Liver (tissue), 7 donors: ENCODE measurements at regions not wholly inside any gene's neighbourhood (a gene's known extent, or its start where the extent isn't known, plus 50 kb on each side); places are given as distances from the start of the nearest gene placed in this dataset.

Source experiments
- DNase-seq: peaks from one replicate; pipeline ENCODE4 v3.0.0-alpha.2; 2017; ENCODE audit warnings: low spot score
- H3K27ac ChIP-seq, 2 donors: one replicate each; pipeline ENCODE4 v1.7.0; 2013; ENCODE audit warnings: inconsistent platforms in 2 of 2, low read length in 2 of 2, control low read depth in 1 of 2, low read depth in 1 of 2, mild to moderate bottlenecking in 1 of 2
- H3K27me3 ChIP-seq, 4 donors: one replicate each; pipeline versions ENCODE4 v1.6.1 to v1.7.0; 2013; ENCODE audit warnings: low read length in 3 of 4, inconsistent platforms in 1 of 4, mild to moderate bottlenecking in 1 of 4, moderate library complexity in 1 of 4; ENCODE audit not compliant: control insufficient read depth in 4 of 4, insufficient read depth in 4 of 4
- H3K36me3 ChIP-seq, 4 donors: one replicate each; pipeline versions ENCODE4 v1.6.1 to v1.7.0; 2013; ENCODE audit warnings: low read length in 3 of 4, mild to moderate bottlenecking in 3 of 4, low read depth in 1 of 4, moderate library complexity in 1 of 4; ENCODE audit not compliant: control insufficient read depth in 4 of 4, insufficient read depth in 3 of 4
- H3K4me1 ChIP-seq, 4 donors: one replicate each; pipeline versions ENCODE4 v1.6.1 to v1.7.0; 2013; ENCODE audit warnings: low read length in 3 of 4, mild to moderate bottlenecking in 3 of 4, moderate library complexity in 1 of 4; ENCODE audit not compliant: control insufficient read depth in 4 of 4, insufficient read depth in 4 of 4
- H3K4me3 ChIP-seq, 3 donors: one replicate each; pipeline versions ENCODE4 v1.6.1 to v1.7.0; 2013; ENCODE audit warnings: low read length in 3 of 3, control low read depth in 1 of 3, low read depth in 1 of 3, mild to moderate bottlenecking in 1 of 3
- H3K9ac ChIP-seq, 2 donors: one replicate each; pipeline ENCODE4 v1.7.0; 2013; ENCODE audit warnings: low read length in 2 of 2, mild to moderate bottlenecking in 2 of 2, moderate library complexity in 2 of 2, control low read depth in 1 of 2, low read depth in 1 of 2
- H3K9me3 ChIP-seq, 4 donors: one replicate each; pipeline versions ENCODE4 v1.6.1 to v1.7.0; 2013; ENCODE audit warnings: low read length in 3 of 4; ENCODE audit not compliant: control insufficient read depth in 4 of 4
- EGR1 ChIP-seq, 2 donors: IDR thresholded peaks; 2 replicates each; pipeline ENCODE4 v1.6.1; 2016 to 2018; ENCODE audit warnings: antibody characterized with exemption in 2 of 2, low read depth in 2 of 2
- FOXA1 ChIP-seq: IDR thresholded peaks from 2 replicates; pipeline ENCODE4 v1.6.1; 2016; ENCODE audit warnings: antibody characterized with exemption
- FOXA2 ChIP-seq: IDR thresholded peaks from 2 replicates; pipeline ENCODE4 v1.6.1; 2016; ENCODE audit warnings: antibody characterized with exemption
- HNF4A ChIP-seq, 2 donors: conservative IDR thresholded peaks; 2 replicates each; pipeline ENCODE4 v1.6.1; 2016; ENCODE audit warnings: antibody characterized with exemption in 2 of 2, mild to moderate bottlenecking in 2 of 2
- JUND ChIP-seq, 2 donors: IDR thresholded peaks; 2 replicates each; pipeline ENCODE4 v1.6.1; 2016; ENCODE audit warnings: antibody characterized with exemption in 2 of 2
- NR2F2 ChIP-seq: IDR thresholded peaks from 2 replicates; pipeline ENCODE4 v1.6.1; 2016; ENCODE audit warnings: antibody characterized with exemption
- RXRA ChIP-seq, 2 donors: IDR thresholded peaks; 2 replicates each; pipeline ENCODE4 v1.6.1; 2017 to 2018; ENCODE audit warnings: antibody characterized with exemption in 2 of 2, mild to moderate bottlenecking in 1 of 2
- SP1 ChIP-seq: IDR thresholded peaks from 2 replicates; pipeline ENCODE4 v1.6.1; 2018; ENCODE audit warnings: antibody characterized with exemption, mild to moderate bottlenecking
- TAF1 ChIP-seq: conservative IDR thresholded peaks from 2 replicates; pipeline ENCODE4 v1.6.1; 2016; ENCODE audit warnings: antibody characterized with exemption, mild to moderate bottlenecking
- YY1 ChIP-seq: IDR thresholded peaks from 2 replicates; pipeline ENCODE4 v1.6.1; 2016; ENCODE audit warnings: antibody characterized with exemption, mild to moderate bottlenecking
- ZBTB33 ChIP-seq: IDR thresholded peaks from 2 replicates; pipeline ENCODE4 v1.6.1; 2016; ENCODE audit warnings: antibody characterized with exemption
- WGBS: extraction: QIAGEN DNeasy Blood & Tissue Kit; methylation state at CpG from one replicate; pipeline ENCODE4 v1.1.7; 2013; 5-methylcytosine and 5-hydroxymethylcytosine counted together
- TF ChIP-seq, protein P1 (sequence below): IDR thresholded peaks from 2 replicates; pipeline ENCODE4 v1.6.1; 2016; ENCODE audit warnings: antibody characterized with exemption, mild to moderate bottlenecking
- donor health status: healthy.
- donor health status: healthy.
- donor health status: healthy.
- donor health status: healthy.

DNA sequence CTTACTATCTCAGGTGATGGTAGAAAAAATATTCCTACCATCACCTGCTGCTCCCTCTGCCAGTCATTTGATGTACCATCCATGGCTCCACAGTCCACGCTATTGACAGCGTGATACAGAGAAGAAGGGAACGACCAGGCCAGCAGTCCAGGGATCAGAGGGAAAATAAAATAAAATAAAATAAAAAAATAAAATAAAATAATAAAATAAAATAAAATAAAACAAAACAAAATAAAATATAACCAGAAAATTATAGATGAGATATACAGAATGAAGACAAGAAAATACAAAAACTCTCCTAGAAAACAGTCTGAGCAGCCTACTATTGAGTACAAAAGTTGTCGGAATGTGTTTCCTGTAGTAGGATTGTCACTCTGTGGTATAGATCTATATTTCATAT, 619.4 kb upstream of the TMPRSS15 start:
- Histone ChIP-seq H3K36me3 (no peaks in the 10 kb centered on the region), H3K9me3 (no peaks in the 10 kb centered on the region), H3K4me1 (no peaks in the 10 kb centered on the region), H3K9ac (no peak overlapping the region), H3K27me3 (no peaks in the 10 kb centered on the region), H3K4me3 (no peak overlapping the region), H3K27ac (no peak overlapping the region)
- no peak for DNase-seq
- TF ChIP-seq HNF4A (conservative IDR thresholded peaks at IDR 0.05), result no peak
- no peak for TF ChIP-seq RXRA (IDR thresholded peaks at IDR 0.05)
- 80% methylated on average over 4 of the region's 4 CpGs for WGBS

- no peaks in the 10 kb centered on the region for H3K27me3 ChIP-seq
- no peak for DNase-seq
- H3K9ac ChIP-seq, result no peak overlapping the region
- no peaks in the 10 kb centered on the region for H3K4me1 ChIP-seq
- no peak overlapping the region for H3K4me3 ChIP-seq
- no peaks in the 10 kb centered on the region for H3K36me3 ChIP-seq
- no peak overlapping the region for H3K27ac ChIP-seq
- H3K9me3 ChIP-seq, result no peaks in the 10 kb centered on the region
- TF ChIP-seq SP1 (no peak), FOXA1 (no peak), TAF1 (no peak), YY1 (no peak), EGR1 (IDR thresholded peaks at IDR 0.05; ENCODE audit: low read depth in 2 of 2) (no peak), NR2F2 (no peak), RXRA (IDR thresholded peaks at IDR 0.05) (no peak)
- TF ChIP-seq, protein P1, sequence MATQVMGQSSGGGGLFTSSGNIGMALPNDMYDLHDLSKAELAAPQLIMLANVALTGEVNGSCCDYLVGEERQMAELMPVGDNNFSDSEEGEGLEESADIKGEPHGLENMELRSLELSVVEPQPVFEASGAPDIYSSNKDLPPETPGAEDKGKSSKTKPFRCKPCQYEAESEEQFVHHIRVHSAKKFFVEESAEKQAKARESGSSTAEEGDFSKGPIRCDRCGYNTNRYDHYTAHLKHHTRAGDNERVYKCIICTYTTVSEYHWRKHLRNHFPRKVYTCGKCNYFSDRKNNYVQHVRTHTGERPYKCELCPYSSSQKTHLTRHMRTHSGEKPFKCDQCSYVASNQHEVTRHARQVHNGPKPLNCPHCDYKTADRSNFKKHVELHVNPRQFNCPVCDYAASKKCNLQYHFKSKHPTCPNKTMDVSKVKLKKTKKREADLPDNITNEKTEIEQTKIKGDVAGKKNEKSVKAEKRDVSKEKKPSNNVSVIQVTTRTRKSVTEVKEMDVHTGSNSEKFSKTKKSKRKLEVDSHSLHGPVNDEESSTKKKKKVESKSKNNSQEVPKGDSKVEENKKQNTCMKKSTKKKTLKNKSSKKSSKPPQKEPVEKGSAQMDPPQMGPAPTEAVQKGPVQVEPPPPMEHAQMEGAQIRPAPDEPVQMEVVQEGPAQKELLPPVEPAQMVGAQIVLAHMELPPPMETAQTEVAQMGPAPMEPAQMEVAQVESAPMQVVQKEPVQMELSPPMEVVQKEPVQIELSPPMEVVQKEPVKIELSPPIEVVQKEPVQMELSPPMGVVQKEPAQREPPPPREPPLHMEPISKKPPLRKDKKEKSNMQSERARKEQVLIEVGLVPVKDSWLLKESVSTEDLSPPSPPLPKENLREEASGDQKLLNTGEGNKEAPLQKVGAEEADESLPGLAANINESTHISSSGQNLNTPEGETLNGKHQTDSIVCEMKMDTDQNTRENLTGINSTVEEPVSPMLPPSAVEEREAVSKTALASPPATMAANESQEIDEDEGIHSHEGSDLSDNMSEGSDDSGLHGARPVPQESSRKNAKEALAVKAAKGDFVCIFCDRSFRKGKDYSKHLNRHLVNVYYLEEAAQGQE, result no peak
These were observed 623.3 kb upstream of the TMPRSS15 start for GRCh38 chr21:19026911-19027310.

DNA sequence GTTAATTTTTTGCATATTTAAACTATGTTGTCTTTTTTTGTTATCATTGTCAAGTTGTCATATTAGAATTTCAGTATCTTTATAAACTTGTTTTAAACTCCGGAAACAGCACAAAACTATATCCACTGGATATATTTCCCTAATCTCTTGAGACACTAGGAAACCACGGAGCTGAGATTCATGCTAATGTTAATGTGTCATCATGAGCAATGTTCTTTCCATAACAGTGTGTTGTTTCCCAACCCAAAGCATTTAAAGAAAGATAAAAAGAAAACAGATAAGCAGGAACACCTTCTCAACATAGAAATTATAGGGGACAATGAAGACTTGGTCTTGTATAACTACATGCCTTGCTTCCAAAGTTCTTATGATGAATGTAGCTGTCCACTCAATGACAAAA, 626.2 kb upstream of the TMPRSS15 start:
- no peak overlapping the region for H3K4me3 ChIP-seq
- 69% methylated on average over 2 of the region's 2 CpGs for WGBS

More for the DNA sequence above, 626.2 kb upstream of the TMPRSS15 start:
- Histone ChIP-seq H3K27me3 (no peaks in the 10 kb centered on the region), H3K9me3 (no peaks in the 10 kb centered on the region), H3K27ac (no peak overlapping the region), H3K36me3 (no peaks in the 10 kb centered on the region), H3K4me1 (no peaks in the 10 kb centered on the region), H3K9ac (no peak overlapping the region)
- TF ChIP-seq HNF4A (conservative IDR thresholded peaks at IDR 0.05) (no peak), ZBTB33 (no peak), JUND (IDR thresholded peaks at IDR 0.05) (no peak), YY1 (no peak), FOXA2 (no peak)
- DNase-seq, result no peak
